ENCODE measurements at regions not wholly inside any gene's neighbourhood (a gene's known extent, or its start where the extent isn't known, plus 50 kb on each side); places are given as distances from the start of the nearest gene placed in this dataset.

- H3K4me3 Mint-ChIP-seq (ENCODE audit: low read depth, unreplicated experiment), result no peak overlapping the region
- H3K27ac Mint-ChIP-seq (ENCODE audit: unreplicated experiment), result no peak overlapping the region
- H3K27me3 Mint-ChIP-seq (ENCODE audit: unreplicated experiment), result peaks cover 12% of the 10 kb centered on the region
- BruUV-seq (replicated peaks), result no TSS peak
- H3K4me1 Mint-ChIP-seq (ENCODE audit: low read depth, unreplicated experiment), result no peaks in the 10 kb centered on the region
- no peaks in the 10 kb centered on the region for H3K9me3 Mint-ChIP-seq (ENCODE audit: low read depth, unreplicated experiment)
- DNase-seq, result no peak
- intact Hi-C loops (cut with micrococcal nuclease; ENCODE audit: unreplicated experiment), result no loop called here
- H3K36me3 Mint-ChIP-seq (ENCODE audit: insufficient read depth, unreplicated experiment), result peaks cover 6% of the 10 kb centered on the region
- TF ChIP-seq, protein P1, sequence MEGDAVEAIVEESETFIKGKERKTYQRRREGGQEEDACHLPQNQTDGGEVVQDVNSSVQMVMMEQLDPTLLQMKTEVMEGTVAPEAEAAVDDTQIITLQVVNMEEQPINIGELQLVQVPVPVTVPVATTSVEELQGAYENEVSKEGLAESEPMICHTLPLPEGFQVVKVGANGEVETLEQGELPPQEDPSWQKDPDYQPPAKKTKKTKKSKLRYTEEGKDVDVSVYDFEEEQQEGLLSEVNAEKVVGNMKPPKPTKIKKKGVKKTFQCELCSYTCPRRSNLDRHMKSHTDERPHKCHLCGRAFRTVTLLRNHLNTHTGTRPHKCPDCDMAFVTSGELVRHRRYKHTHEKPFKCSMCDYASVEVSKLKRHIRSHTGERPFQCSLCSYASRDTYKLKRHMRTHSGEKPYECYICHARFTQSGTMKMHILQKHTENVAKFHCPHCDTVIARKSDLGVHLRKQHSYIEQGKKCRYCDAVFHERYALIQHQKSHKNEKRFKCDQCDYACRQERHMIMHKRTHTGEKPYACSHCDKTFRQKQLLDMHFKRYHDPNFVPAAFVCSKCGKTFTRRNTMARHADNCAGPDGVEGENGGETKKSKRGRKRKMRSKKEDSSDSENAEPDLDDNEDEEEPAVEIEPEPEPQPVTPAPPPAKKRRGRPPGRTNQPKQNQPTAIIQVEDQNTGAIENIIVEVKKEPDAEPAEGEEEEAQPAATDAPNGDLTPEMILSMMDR (IDR thresholded peaks at IDR 0.05; ENCODE audit: unreplicated experiment), result no peak
- CTCF ChIA-PET, result no interaction called here
Observed at GRCh38 chr7:156004265-156005201, 192.3 kb upstream of the SHH start.

- CTCF ChIA-PET, result no interaction called here
- TF ChIP-seq, protein P1 (IDR thresholded peaks at IDR 0.05; ENCODE audit: unreplicated experiment), result no peak
- no TSS peak for BruUV-seq (replicated peaks)
- Mint-ChIP-seq H3K9me3 (ENCODE audit: low read depth, unreplicated experiment) (no peaks in the 10 kb centered on the region), H3K27ac (ENCODE audit: unreplicated experiment) (no peak overlapping the region), H3K27me3 (ENCODE audit: unreplicated experiment) (peaks cover 12% of the 10 kb centered on the region), H3K36me3 (ENCODE audit: insufficient read depth, unreplicated experiment) (peaks cover 6% of the 10 kb centered on the region), H3K4me1 (ENCODE audit: low read depth, unreplicated experiment) (no peaks in the 10 kb centered on the region), H3K4me3 (ENCODE audit: low read depth, unreplicated experiment) (no peak overlapping the region)
- DNase-seq, result no peak
- intact Hi-C loops (cut with micrococcal nuclease; ENCODE audit: unreplicated experiment), result no loop called here
Observed at GRCh38 chr7:156003220-156004162, 191.2 kb upstream of the SHH start.

GRCh38 chr7:156002362-156003066 is 190.3 kb upstream of the SHH start:
- H3K27ac Mint-ChIP-seq (ENCODE audit: unreplicated experiment), result no peak overlapping the region
- TF ChIP-seq, protein P1 (IDR thresholded peaks at IDR 0.05; ENCODE audit: unreplicated experiment), result no peak
- H3K27me3 Mint-ChIP-seq (ENCODE audit: unreplicated experiment), result peaks cover 12% of the 10 kb centered on the region
- H3K36me3 Mint-ChIP-seq (ENCODE audit: insufficient read depth, unreplicated experiment), result peaks cover 6% of the 10 kb centered on the region
- intact Hi-C loops (cut with micrococcal nuclease; ENCODE audit: unreplicated experiment), result no loop called here
- H3K4me3 Mint-ChIP-seq (ENCODE audit: low read depth, unreplicated experiment), result no peak overlapping the region
- no peak for DNase-seq
- H3K4me1 Mint-ChIP-seq (ENCODE audit: low read depth, unreplicated experiment), result no peaks in the 10 kb centered on the region
- no peaks in the 10 kb centered on the region for H3K9me3 Mint-ChIP-seq (ENCODE audit: low read depth, unreplicated experiment)
- CTCF ChIA-PET, result no interaction called here
- no TSS peak for BruUV-seq (replicated peaks)
